ENCODE measurements at regions not wholly inside any gene's neighbourhood (a gene's known extent, or its start where the extent isn't known, plus 50 kb on each side); places are given as distances from the start of the nearest gene placed in this dataset.

GRCh38 chr11:88410656-88411055 lies 73.1 kb upstream of the CTSC start:
- no peak overlapping the region for H3K9ac ChIP-seq (ENCODE audit: low read depth in 1 of 2, low read length in 2 of 2)
- no peak overlapping the region for H3K27ac ChIP-seq (ENCODE audit: low read depth in 1 of 2, low read length in 2 of 2)
- WGBS, result 90% methylated on average over 3 of the region's 3 CpGs
- H3K4me3 ChIP-seq (ENCODE audit: low read depth in 1 of 3, low read length in 3 of 3), result no peak overlapping the region
- H3K27me3 ChIP-seq (ENCODE audit: control insufficient read depth in 4 of 4, insufficient read depth in 4 of 4, low read length in 3 of 4), result no peaks in the 10 kb centered on the region
- no peak for DNase-seq (ENCODE audit: low spot score)
- no peaks in the 10 kb centered on the region for H3K36me3 ChIP-seq (ENCODE audit: control insufficient read depth in 4 of 4, insufficient read depth in 3 of 4, low read depth in 1 of 4, low read length in 3 of 4)
- no peaks in the 10 kb centered on the region for H3K9me3 ChIP-seq (ENCODE audit: control insufficient read depth in 4 of 4, low read length in 3 of 4)
- TF ChIP-seq ZBTB33 (IDR thresholded peaks at IDR 0.05) (no peak), EGR1 (IDR thresholded peaks at IDR 0.05; ENCODE audit: low read depth in 2 of 2) (no peak), HNF4A (conservative IDR thresholded peaks at IDR 0.05) (no peak), FOXA1 (IDR thresholded peaks at IDR 0.05) (no peak), ATF3 (IDR thresholded peaks at IDR 0.05) (no peak), YY1 (IDR thresholded peaks at IDR 0.05) (no peak), MAX (IDR thresholded peaks at IDR 0.05) (no peak), CTCF (IDR thresholded peaks at IDR 0.05; ENCODE audit: low read depth, low read length, missing input control) (no peak), NR2F2 (IDR thresholded peaks at IDR 0.05) (no peak), HNF4G (IDR thresholded peaks at IDR 0.05) (no peak), FOXA2 (IDR thresholded peaks at IDR 0.05) (no peak), RXRA (IDR thresholded peaks at IDR 0.05) (no peak), REST (IDR thresholded peaks at IDR 0.05) (no peak), RAD21 (IDR thresholded peaks at IDR 0.05) (no peak), JUND (IDR thresholded peaks at IDR 0.05) (no peak), TAF1 (conservative IDR thresholded peaks at IDR 0.05) (no peak), SP1 (IDR thresholded peaks at IDR 0.05) (no peak), GABPA (IDR thresholded peaks at IDR 0.05 in 1 of 2, conservative IDR thresholded peaks at IDR 0.05 in 1 of 2) (no peak)
- no peaks in the 10 kb centered on the region for H3K4me1 ChIP-seq (ENCODE audit: control insufficient read depth in 4 of 4, insufficient read depth in 4 of 4, low read length in 3 of 4)
